ENCODE measurements at regions not wholly inside any gene's neighbourhood (a gene's known extent, or its start where the extent isn't known, plus 50 kb on each side); places are given as distances from the start of the nearest gene placed in this dataset.
"Not testable (repeated sequence)": the region's sequence is repeated elsewhere in the genome, so short reads cannot be mapped to it uniquely, and the experiment has no call there.

DNA sequence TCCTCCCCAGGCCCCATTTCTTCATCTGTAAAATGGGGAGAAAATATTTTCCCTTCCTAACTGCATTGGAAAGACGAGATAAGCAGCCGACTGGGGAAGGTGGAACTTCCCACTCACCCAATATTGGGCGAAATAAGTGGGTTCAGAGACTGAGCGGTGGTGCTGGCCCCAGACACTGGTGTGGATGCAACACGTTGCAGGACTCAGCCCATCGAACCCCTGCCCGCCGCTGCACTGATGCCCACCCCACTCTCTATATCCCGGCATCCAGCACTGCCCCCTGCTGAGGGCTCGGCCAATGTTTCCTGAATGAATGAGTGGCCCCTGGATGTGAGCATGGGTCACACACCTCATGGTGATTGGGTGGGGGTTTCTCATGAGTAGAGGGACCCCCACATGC lies 194.4 kb upstream of the ZNG1E start:
- H4K20me1 ChIP-seq (ENCODE audit: insufficient read depth); H3K9me2 ChIP-seq; H3K36me3 ChIP-seq (replicated peaks in 1 of 2; ENCODE audit: control insufficient read depth in 1 of 2, insufficient read depth in 2 of 2, low read length in 1 of 2); H3K4me1 ChIP-seq (ENCODE audit: control insufficient read depth in 1 of 2, insufficient read depth in 2 of 2, low read depth in 1 of 2, low read length in 1 of 2); H3K9ac ChIP-seq; H3K27ac ChIP-seq (ENCODE audit: low read depth in 2 of 2, low read length in 1 of 2); DNase-seq; H3K4me3 ChIP-seq (ENCODE audit: low read depth in 2 of 2, low read length in 1 of 2); H3K4me2 ChIP-seq; CTCF ChIA-PET; H3K9me3 ChIP-seq; H3K27me3 ChIP-seq (ENCODE audit: insufficient read depth); H3F3A ChIP-seq (replicated peaks; ENCODE audit: insufficient read depth); H3K79me2 ChIP-seq (ENCODE audit: insufficient read depth); H2AFZ ChIP-seq (ENCODE audit: low read depth); POLR2A ChIA-PET: not testable (repeated sequence)
- 4% methylated on average over 4 of the region's 10 CpGs for WGBS (ENCODE audit: low lambda C conversion rate)

DNA sequence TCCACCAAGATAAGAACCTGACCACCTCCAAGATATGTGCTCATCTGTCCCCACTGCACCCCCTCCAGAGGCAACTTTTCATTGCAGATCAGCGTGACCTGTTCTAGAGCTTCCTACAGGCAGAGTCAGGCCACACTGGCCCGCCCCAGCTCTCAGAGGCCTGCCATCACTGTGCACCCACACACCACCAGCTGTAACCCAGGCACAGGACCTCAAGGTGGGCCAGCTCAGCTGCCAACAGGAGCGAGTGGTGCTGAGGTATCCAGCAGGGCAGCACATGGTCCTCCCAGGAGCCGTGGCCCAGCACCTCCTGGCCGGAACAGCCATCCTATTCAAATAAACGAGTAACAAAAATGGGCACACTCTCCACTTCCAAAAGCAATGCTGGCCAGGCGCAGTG lies 189.9 kb upstream of the FOXD4L5 start:
- H3K36me3 ChIP-seq (replicated peaks in 1 of 2; ENCODE audit: control insufficient read depth in 1 of 2, insufficient read depth in 2 of 2, low read length in 1 of 2); H3K27ac ChIP-seq (ENCODE audit: low read depth in 2 of 2, low read length in 1 of 2); CTCF ChIA-PET; H3K9me2 ChIP-seq; H3K4me3 ChIP-seq (ENCODE audit: low read depth in 2 of 2, low read length in 1 of 2); H3K9ac ChIP-seq; H3F3A ChIP-seq (replicated peaks; ENCODE audit: insufficient read depth); H3K79me2 ChIP-seq (ENCODE audit: insufficient read depth); H3K9me3 ChIP-seq; H2AFZ ChIP-seq (ENCODE audit: low read depth); H3K4me2 ChIP-seq; DNase-seq; H4K20me1 ChIP-seq (ENCODE audit: insufficient read depth); H3K27me3 ChIP-seq (ENCODE audit: insufficient read depth); H3K4me1 ChIP-seq (ENCODE audit: control insufficient read depth in 1 of 2, insufficient read depth in 2 of 2, low read depth in 1 of 2, low read length in 1 of 2); POLR2A ChIA-PET: not testable (repeated sequence)
- WGBS (ENCODE audit: low lambda C conversion rate) = 0% methylated on average over 6 of the region's 7 CpGs

DNA sequence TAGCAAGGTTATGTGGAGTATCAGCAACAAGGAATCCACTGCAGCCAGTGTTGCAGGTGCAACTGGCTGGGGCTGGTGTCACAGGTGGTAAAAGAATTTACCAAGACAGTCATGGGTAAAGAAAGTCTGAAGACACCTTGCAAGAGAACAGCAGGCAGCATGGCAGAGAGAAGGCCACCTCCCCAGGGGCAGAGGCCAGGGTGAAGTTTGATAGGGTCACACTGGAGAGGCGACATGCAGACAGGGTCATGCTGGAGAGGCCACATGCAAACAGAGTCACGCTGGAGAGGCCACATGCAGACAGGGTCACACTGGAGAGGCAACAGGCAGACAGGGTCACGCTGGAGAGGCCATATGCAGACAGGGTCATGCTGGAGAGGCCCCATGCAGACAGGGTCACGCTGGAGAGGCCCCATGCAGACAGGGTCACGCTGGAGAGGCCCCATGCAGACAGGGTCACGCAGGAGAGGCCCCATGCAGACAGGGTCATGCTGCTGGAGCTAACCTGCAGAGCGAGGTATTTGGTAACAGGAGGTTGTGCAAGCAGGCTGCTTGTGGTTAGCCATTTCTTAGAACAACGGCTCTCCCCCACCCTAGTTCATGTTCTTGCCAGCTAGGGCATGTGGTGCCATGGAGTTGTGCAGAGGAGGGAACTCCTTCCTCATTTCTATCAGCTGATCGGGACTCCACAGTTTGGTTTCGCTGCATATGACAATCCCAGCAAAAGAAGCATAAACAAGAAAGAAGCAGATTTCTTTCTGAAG lies 188.2 kb upstream of the FOXD4L5 start:
- H3K27ac ChIP-seq (ENCODE audit: low read depth in 2 of 2, low read length in 1 of 2); H3K79me2 ChIP-seq (ENCODE audit: insufficient read depth); H4K20me1 ChIP-seq (ENCODE audit: insufficient read depth); DNase-seq; H3K9me2 ChIP-seq; H3K4me1 ChIP-seq (ENCODE audit: control insufficient read depth in 1 of 2, insufficient read depth in 2 of 2, low read depth in 1 of 2, low read length in 1 of 2); CTCF ChIA-PET; H2AFZ ChIP-seq (ENCODE audit: low read depth); H3K9me3 ChIP-seq; H3K9ac ChIP-seq; H3K36me3 ChIP-seq (replicated peaks in 1 of 2; ENCODE audit: control insufficient read depth in 1 of 2, insufficient read depth in 2 of 2, low read length in 1 of 2); H3F3A ChIP-seq (replicated peaks; ENCODE audit: insufficient read depth); H3K4me3 ChIP-seq (ENCODE audit: low read depth in 2 of 2, low read length in 1 of 2); H3K27me3 ChIP-seq (ENCODE audit: insufficient read depth); H3K4me2 ChIP-seq; POLR2A ChIA-PET: not testable (repeated sequence)
- WGBS (ENCODE audit: low lambda C conversion rate) = 3% methylated on average over 6 of the region's 10 CpGs

DNA sequence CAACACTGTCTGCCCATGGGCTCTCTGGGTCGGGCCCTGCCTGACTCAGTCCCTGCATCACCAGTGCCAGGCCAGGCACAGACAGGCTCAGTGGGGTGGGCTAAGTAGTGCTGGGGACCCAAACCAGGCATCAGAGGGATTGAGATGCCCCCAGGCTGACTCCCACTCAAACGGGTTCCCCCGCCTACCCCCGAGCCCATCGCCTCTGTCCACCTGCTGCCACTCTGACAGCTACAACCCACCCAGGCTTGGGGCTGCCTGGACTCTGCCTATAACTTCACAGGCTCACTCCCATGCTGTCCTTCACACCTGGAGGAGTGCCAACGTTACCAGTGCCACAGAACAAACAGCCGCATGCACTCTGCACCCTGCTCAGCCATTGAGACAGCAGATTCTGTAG lies 186.1 kb upstream of the FOXD4L5 start:
- 0% methylated on average over 2 of the region's 7 CpGs for WGBS (ENCODE audit: low lambda C conversion rate)
- not testable (repeated sequence) for H3K4me2 ChIP-seq

GRCh38 chr9:65466911-65467734 lies 182.1 kb upstream of the FOXD4L5 start:
- H3K9ac ChIP-seq; CTCF ChIA-PET; POLR2A ChIA-PET; H3F3A ChIP-seq (replicated peaks; ENCODE audit: insufficient read depth); H2AFZ ChIP-seq (ENCODE audit: low read depth); H3K36me3 ChIP-seq (replicated peaks in 1 of 2; ENCODE audit: control insufficient read depth in 1 of 2, insufficient read depth in 2 of 2, low read length in 1 of 2); DNase-seq; H4K20me1 ChIP-seq (ENCODE audit: insufficient read depth); H3K27me3 ChIP-seq (ENCODE audit: insufficient read depth); H3K27ac ChIP-seq (ENCODE audit: low read depth in 2 of 2, low read length in 1 of 2); H3K9me3 ChIP-seq; H3K4me2 ChIP-seq; H3K4me1 ChIP-seq (ENCODE audit: control insufficient read depth in 1 of 2, insufficient read depth in 2 of 2, low read depth in 1 of 2, low read length in 1 of 2); H3K4me3 ChIP-seq (ENCODE audit: low read depth in 2 of 2, low read length in 1 of 2); H3K79me2 ChIP-seq (ENCODE audit: insufficient read depth); H3K9me2 ChIP-seq: not testable (repeated sequence)
- WGBS (ENCODE audit: low lambda C conversion rate) = 48% methylated on average over 17 of the region's 55 CpGs

More for the DNA sequence above, 186.1 kb upstream of the FOXD4L5 start:
- H3K9me2 ChIP-seq; H3K79me2 ChIP-seq (ENCODE audit: insufficient read depth); H4K20me1 ChIP-seq (ENCODE audit: insufficient read depth); H3K9me3 ChIP-seq; POLR2A ChIA-PET; H3K27ac ChIP-seq (ENCODE audit: low read depth in 2 of 2, low read length in 1 of 2); H2AFZ ChIP-seq (ENCODE audit: low read depth); H3F3A ChIP-seq (replicated peaks; ENCODE audit: insufficient read depth); H3K9ac ChIP-seq; H3K27me3 ChIP-seq (ENCODE audit: insufficient read depth); DNase-seq; H3K4me3 ChIP-seq (ENCODE audit: low read depth in 2 of 2, low read length in 1 of 2); CTCF ChIA-PET; H3K4me1 ChIP-seq (ENCODE audit: control insufficient read depth in 1 of 2, insufficient read depth in 2 of 2, low read depth in 1 of 2, low read length in 1 of 2); H3K36me3 ChIP-seq (replicated peaks in 1 of 2; ENCODE audit: control insufficient read depth in 1 of 2, insufficient read depth in 2 of 2, low read length in 1 of 2): not testable (repeated sequence)

Data from SK-N-SH (cell line).